ENCODE measurements at regions not wholly inside any gene's neighbourhood (a gene's known extent, or its start where the extent isn't known, plus 50 kb on each side); places are given as distances from the start of the nearest gene placed in this dataset.

DNA sequence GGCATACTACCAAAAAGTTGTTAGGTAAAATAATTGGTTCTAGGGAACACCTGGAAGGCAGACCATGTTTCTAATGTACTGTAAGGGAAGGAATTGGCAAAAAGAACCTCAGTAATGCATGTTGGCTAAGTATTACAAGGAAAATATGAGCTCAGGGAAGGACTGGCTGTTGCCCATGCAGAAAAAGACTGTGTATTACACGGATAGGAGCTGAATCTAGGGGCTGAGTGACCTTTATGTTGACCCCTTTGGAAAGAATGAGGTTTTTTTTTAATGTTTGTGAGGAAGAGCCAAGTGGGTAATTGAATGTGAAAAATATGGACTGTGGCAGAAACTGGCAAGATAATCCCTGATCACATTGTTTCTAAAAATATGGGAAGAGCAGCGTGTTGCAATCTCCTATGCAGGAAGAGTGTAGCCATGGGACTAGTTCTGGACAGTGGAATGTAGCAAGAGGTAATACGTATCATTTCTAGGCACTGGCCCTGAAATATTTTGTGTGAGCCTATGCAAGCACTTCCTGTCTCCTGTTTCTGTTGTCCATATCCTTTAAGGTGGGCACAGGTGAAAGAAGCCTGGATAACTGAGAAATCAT lies 95.1 kb upstream of the CNTNAP4 start:
- intact Hi-C loops (cut with DNase I): no loop called here
- 37% methylated on average over 3 of the region's 3 CpGs for WGBS
- ATAC-seq (no peak), DNase-seq (no peak)
- Histone ChIP-seq H3K27ac (ENCODE audit: low read length) (no peak overlapping the region), H3K4me1 (ENCODE audit: control insufficient read depth, insufficient read depth, low read length) (no peaks in the 10 kb centered on the region), H3K27me3 (ENCODE audit: control insufficient read depth, insufficient read depth) (no peaks in the 10 kb centered on the region), H3K4me3 (ENCODE audit: low read length) (no peak overlapping the region), H3K9me3 (ENCODE audit: control insufficient read depth, low read length) (no peaks in the 10 kb centered on the region)

DNA sequence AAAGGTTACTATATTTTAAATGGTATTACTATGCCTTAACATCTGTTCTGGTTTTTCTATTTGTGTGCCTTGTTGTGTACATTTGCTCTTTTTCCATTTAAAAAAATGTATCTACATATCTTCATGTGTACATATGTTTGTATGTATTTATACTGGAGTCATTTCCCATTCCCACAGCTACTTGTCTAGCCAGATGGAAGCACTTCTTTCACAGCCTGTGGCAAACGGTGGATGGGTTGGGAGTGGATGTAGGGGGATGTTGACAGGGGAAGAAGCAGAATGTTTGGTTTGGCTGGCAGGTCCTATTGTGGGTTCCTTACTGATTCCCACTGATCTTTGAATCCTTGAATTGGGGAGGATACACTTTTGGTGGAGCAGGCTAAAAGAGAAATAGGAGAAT lies 93.6 kb upstream of the CNTNAP4 start:
- H3K9me3 ChIP-seq (ENCODE audit: control insufficient read depth, low read length): no peaks in the 10 kb centered on the region

DNA sequence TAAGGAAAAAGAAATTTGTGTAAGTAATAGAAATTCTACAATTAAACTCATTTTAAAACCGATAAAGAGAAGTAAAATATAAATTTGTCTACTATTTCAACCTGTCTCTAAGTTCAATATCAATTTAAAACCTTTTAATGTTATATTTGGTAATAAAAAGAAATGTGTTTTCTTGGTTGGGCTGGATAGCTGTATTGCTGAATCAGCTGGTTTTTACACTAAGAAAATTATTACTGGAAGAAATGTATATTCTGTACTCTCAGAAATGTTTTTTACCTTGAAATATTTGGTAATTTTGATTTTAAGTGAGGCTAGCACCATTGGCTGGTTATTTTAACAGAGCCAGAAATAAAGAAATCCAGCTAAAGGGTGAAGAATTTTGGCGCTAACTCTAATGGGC lies 87.1 kb upstream of the CNTNAP4 start:
- 79% methylated on average over 2 of the region's 2 CpGs for WGBS

More for the DNA sequence above, 93.6 kb upstream of the CNTNAP4 start:
- no peaks in the 10 kb centered on the region for H3K27me3 ChIP-seq (ENCODE audit: control insufficient read depth, insufficient read depth)
- no peak overlapping the region for H3K27ac ChIP-seq (ENCODE audit: low read length)
- no peak for DNase-seq
- intact Hi-C loops (cut with DNase I): no loop called here
- no peak overlapping the region for H3K4me3 ChIP-seq (ENCODE audit: low read length)
- no peaks in the 10 kb centered on the region for H3K4me1 ChIP-seq (ENCODE audit: control insufficient read depth, insufficient read depth, low read length)
- WGBS: 29% methylated on average over 1 of the region's 1 CpG
- ATAC-seq: no peak

DNA sequence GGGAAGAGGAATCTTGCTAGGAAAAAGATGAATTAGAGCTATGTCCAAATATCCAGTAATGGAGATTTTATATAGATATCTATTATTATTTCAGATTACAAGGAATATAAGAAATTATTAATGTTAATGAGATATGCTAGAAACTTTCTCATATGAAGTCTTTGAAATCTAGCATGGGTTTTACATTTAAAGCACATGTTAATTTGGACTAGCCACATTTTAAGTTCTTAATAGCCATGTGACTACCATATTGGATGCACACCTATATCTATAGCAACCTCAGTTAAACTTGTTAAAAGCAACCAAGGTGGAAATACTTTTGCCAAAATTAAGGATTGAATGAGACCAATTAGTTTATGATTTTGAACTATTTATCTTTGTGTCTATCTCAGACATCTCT lies 86.7 kb upstream of the CNTNAP4 start:
- H3K4me3 ChIP-seq (ENCODE audit: low read length): no peak overlapping the region
- intact Hi-C loops (cut with DNase I): no loop called here
- DNase-seq (no peak), ATAC-seq (no peak)
- no peaks in the 10 kb centered on the region for H3K27me3 ChIP-seq (ENCODE audit: control insufficient read depth, insufficient read depth)
- H3K9me3 ChIP-seq (ENCODE audit: control insufficient read depth, low read length): no peaks in the 10 kb centered on the region
- no peaks in the 10 kb centered on the region for H3K4me1 ChIP-seq (ENCODE audit: control insufficient read depth, insufficient read depth, low read length)
- no peak overlapping the region for H3K27ac ChIP-seq (ENCODE audit: low read length)

More for the DNA sequence above, 87.1 kb upstream of the CNTNAP4 start:
- no peak for ATAC-seq
- H3K27me3 ChIP-seq (ENCODE audit: control insufficient read depth, insufficient read depth): no peaks in the 10 kb centered on the region
- H3K4me3 ChIP-seq (ENCODE audit: low read length): no peak overlapping the region
- no peaks in the 10 kb centered on the region for H3K9me3 ChIP-seq (ENCODE audit: control insufficient read depth, low read length)
- no peaks in the 10 kb centered on the region for H3K4me1 ChIP-seq (ENCODE audit: control insufficient read depth, insufficient read depth, low read length)
- no peak for DNase-seq
- intact Hi-C loops (cut with DNase I): no loop called here
- no peak overlapping the region for H3K27ac ChIP-seq (ENCODE audit: low read length)

DNA sequence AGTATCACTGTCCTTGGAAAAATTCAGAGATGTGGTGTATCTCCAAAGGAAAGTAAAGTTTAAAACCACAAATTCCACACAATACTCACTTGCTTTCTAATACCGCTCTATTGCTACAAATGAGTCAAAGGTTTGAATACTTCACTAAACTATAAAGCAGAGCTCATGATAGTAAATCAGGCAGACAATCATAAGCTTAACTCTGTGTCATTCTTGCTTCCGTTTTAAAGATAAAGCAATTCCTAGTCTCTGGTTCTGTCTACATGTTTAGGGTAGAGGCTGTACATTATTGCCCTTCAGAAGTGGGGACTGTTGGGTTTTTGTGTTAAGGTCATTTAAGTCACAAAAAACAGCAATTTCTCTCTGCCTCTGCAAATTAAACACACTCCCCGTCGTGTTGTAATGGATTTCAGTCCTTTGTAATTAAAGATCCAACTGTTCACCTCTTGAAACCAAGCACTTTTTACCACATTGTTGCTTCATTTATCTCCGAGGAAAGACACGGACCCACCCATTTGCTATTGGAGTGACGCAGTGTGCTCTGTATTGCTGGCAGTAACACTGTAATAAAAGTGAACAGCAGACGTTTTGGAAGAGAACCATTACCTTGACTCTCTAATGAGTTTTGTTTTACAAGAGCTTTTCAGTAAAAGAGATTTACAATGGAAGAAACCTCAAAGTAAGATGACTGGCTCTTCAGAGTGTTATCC lies 83.1 kb upstream of the CNTNAP4 start:
- no peak overlapping the region for H3K4me3 ChIP-seq (ENCODE audit: low read length)

DNA sequence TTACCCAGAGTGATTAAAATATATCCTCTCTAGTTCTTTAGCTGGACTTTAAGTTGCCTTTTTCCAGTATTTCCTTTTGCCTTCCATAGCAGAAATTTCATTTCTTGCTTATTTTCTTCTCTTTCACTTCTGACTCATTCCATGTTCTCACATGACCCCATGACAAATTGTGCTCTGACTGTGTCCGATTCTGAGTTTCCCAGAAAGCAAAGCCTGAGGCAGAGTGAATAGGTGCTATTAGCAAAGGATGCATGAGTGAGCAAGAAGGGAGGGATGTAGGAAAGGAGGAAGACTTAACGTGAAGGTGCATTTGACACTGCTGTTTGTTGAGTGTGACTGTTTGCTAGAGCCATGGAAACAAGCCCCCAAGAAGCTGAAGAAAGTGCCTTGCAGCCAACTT lies 82.6 kb upstream of the CNTNAP4 start:
- 42% methylated on average over 2 of the region's 2 CpGs for WGBS
- intact Hi-C loops (cut with DNase I): no loop called here
- DNase-seq: no peak
- Histone ChIP-seq H3K4me3 (ENCODE audit: low read length) (no peak overlapping the region), H3K27me3 (ENCODE audit: control insufficient read depth, insufficient read depth) (no peaks in the 10 kb centered on the region), H3K9me3 (ENCODE audit: control insufficient read depth, low read length) (no peaks in the 10 kb centered on the region), H3K4me1 (ENCODE audit: control insufficient read depth, insufficient read depth, low read length) (no peaks in the 10 kb centered on the region), H3K27ac (ENCODE audit: low read length) (no peak overlapping the region)
- peak; percentile 24 to 35 for ATAC-seq

More for the DNA sequence above, 83.1 kb upstream of the CNTNAP4 start:
- H3K4me1 ChIP-seq (ENCODE audit: control insufficient read depth, insufficient read depth, low read length): no peaks in the 10 kb centered on the region
- 49% methylated on average over 8 of the region's 8 CpGs for WGBS
- H3K27me3 ChIP-seq (ENCODE audit: control insufficient read depth, insufficient read depth): no peaks in the 10 kb centered on the region
- H3K27ac ChIP-seq (ENCODE audit: low read length): no peak overlapping the region
- H3K9me3 ChIP-seq (ENCODE audit: control insufficient read depth, low read length): no peaks in the 10 kb centered on the region
- ATAC-seq: no peak
- DNase-seq: no peak
- intact Hi-C loops (cut with DNase I): no loop called here

DNA sequence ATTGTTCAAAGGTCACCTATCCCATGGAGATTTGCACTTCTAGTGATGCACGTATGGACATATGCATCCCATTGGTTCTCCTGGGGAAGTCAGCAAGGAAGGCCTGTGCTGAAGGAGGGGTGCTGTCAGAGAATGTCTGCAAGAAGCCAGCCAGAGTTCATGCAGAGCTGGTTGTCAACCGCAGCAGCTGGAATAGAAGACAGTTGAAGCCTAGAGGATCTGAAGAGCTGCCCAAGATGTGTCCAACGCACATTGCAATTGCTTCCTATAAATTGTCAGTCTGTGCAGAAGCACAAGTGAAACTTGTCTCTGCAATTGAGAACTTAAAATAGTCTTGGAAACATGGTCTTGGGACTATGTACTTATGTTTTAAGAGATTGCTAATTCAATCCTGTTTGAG lies 82.1 kb upstream of the CNTNAP4 start:
- H3K9me3 ChIP-seq (ENCODE audit: control insufficient read depth, low read length): no peaks in the 10 kb centered on the region
- intact Hi-C loops (cut with DNase I): no loop called here
- no peaks in the 10 kb centered on the region for H3K4me1 ChIP-seq (ENCODE audit: control insufficient read depth, insufficient read depth, low read length)
- no peak for ATAC-seq
- WGBS: 54% methylated on average over 3 of the region's 3 CpGs
- H3K27me3 ChIP-seq (ENCODE audit: control insufficient read depth, insufficient read depth): no peaks in the 10 kb centered on the region
- no peak overlapping the region for H3K27ac ChIP-seq (ENCODE audit: low read length)
- no peak for DNase-seq
- H3K4me3 ChIP-seq (ENCODE audit: low read length): no peak overlapping the region

DNA sequence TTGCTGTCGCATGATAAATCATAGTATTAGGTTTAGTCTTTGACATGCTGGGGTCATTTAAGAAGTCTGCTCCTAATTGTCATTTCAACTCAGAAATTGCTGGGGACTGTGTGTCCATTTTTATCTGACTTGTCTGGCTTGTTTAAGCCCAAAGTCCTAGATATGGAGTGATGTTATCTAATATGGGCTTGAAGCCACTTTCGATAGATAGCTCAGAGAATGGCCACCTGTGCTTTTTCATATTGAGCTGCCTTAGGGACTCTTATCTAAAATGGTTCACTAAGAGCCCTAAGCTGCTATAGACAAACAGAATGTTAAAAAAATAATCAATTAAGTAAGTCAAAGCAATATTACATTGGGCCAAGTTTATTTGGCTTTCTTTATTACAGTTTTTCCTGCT lies 81.6 kb upstream of the CNTNAP4 start:
- intact Hi-C loops (cut with DNase I): no loop called here
- DNase-seq (no peak), ATAC-seq (no peak)
- no peak overlapping the region for H3K4me3 ChIP-seq (ENCODE audit: low read length)
- no peaks in the 10 kb centered on the region for H3K9me3 ChIP-seq (ENCODE audit: control insufficient read depth, low read length)
- H3K4me1 ChIP-seq (ENCODE audit: control insufficient read depth, insufficient read depth, low read length): no peaks in the 10 kb centered on the region
- H3K27ac ChIP-seq (ENCODE audit: low read length): no peak overlapping the region
- 13% methylated on average over 2 of the region's 2 CpGs for WGBS
- no peaks in the 10 kb centered on the region for H3K27me3 ChIP-seq (ENCODE audit: control insufficient read depth, insufficient read depth)

DNA sequence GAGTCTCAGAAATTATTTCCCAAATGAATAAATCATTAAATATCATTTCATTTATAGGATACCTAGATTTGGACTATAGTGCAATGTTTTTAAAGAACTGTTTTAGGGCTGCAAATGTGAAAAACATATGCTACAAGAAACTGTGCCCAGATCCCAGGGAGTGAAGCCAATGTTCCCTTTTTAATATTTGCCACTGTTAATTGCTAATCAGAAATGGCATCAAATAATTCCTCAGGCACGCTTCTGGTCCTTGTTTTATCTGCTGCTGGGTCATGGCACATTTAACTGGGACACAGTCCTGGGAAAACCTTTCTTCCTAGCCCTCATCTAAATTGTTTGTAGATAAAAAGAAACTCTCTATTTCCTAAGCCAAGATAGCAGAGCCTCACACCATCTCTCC lies 79.3 kb upstream of the CNTNAP4 start:
- no peaks in the 10 kb centered on the region for H3K4me1 ChIP-seq (ENCODE audit: control insufficient read depth, insufficient read depth, low read length)
- ATAC-seq (no peak), DNase-seq (no peak)
- no peaks in the 10 kb centered on the region for H3K27me3 ChIP-seq (ENCODE audit: control insufficient read depth, insufficient read depth)
- H3K27ac ChIP-seq (ENCODE audit: low read length): no peak overlapping the region
- H3K4me3 ChIP-seq (ENCODE audit: low read length): no peak overlapping the region
- intact Hi-C loops (cut with DNase I): no loop called here
- no peaks in the 10 kb centered on the region for H3K9me3 ChIP-seq (ENCODE audit: control insufficient read depth, low read length)
- WGBS: 33% methylated on average over 1 of the region's 1 CpG

DNA sequence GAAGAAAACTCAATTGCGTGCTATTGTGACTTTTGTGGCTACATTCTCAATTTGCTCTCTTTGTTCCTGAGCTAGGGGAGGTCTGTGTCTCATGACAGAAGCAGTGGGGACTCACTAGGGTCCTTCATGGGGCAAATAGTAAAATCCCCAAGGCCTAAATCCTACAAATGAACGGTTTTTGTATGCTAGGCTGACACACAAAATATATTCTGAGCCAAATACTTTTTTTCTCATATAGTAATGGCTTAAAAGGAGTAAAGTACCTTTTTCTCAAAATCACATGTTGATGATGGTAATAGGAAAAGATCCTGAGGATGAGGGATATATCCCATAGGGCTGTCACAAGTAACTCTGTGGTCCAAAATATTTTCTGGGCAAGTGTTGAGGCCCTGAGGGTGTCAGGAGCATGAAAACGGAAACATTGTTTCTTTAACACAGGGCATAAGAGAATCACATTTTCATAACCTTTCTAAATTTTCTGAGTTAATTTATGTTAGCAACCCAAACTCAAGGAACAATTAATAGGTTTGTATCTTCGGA lies 77.5 kb upstream of the CNTNAP4 start:
- no peaks in the 10 kb centered on the region for H3K4me1 ChIP-seq (ENCODE audit: control insufficient read depth, insufficient read depth, low read length)
- no peaks in the 10 kb centered on the region for H3K27me3 ChIP-seq (ENCODE audit: control insufficient read depth, insufficient read depth)
- H3K9me3 ChIP-seq (ENCODE audit: control insufficient read depth, low read length): no peaks in the 10 kb centered on the region
- 67% methylated on average over 4 of the region's 4 CpGs for WGBS
- DNase-seq (no peak), ATAC-seq (no peak)
- no peak overlapping the region for H3K4me3 ChIP-seq (ENCODE audit: low read length)
- H3K27ac ChIP-seq (ENCODE audit: low read length): no peak overlapping the region
- intact Hi-C loops (cut with DNase I): no loop called here

DNA sequence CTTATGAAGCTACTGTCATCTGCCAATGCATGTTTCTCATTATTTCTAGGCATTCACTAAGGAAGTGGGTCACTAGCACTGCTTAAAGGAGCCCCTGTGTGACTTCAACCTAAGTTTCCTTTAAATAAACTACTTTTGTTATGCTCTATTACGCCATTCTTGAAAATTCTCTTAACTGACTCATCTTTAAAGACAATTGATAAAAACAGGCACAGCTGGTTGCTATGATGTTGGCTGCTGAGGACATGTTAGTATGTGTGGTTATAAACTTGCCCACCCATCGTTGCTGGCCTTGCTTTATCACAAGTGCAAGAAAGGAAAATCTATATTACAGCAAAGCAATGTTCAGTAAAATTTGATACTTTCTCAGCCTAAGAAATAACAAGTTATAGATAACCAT lies 75.8 kb upstream of the CNTNAP4 start:
- Histone ChIP-seq H3K4me1 (ENCODE audit: control insufficient read depth, insufficient read depth, low read length) (no peaks in the 10 kb centered on the region), H3K27ac (ENCODE audit: low read length) (no peak overlapping the region), H3K9me3 (ENCODE audit: control insufficient read depth, low read length) (no peaks in the 10 kb centered on the region), H3K4me3 (ENCODE audit: low read length) (no peak overlapping the region), H3K27me3 (ENCODE audit: control insufficient read depth, insufficient read depth) (no peaks in the 10 kb centered on the region)
- intact Hi-C loops (cut with DNase I): no loop called here
- DNase-seq: no peak
- 65% methylated on average over 2 of the region's 2 CpGs for WGBS
- no peak for ATAC-seq

Measured in right cardiac atrium (tissue), 5 donors.